Testis (tissue), 2 donors: ENCODE measurements at regions not wholly inside any gene's neighbourhood (a gene's known extent, or its start where the extent isn't known, plus 50 kb on each side); places are given as distances from the start of the nearest gene placed in this dataset.

Source experiments
- CTCF ChIP-seq, 3 experiments: fragments of 450-650 bp in 2 of 3; fragments of 200-600 bp in 1 of 3; sonication (generic) in 1 of 3; IDR thresholded peaks; one replicate each; pipeline ENCODE4 v1.5.1; 2016 to 2019; ENCODE audit warnings: antibody characterized with exemption in 3 of 3, mild to moderate bottlenecking in 2 of 3, moderate library complexity in 1 of 3
- POLR2A ChIP-seq: fragments of 450-650 bp; IDR thresholded peaks from one replicate; pipeline ENCODE4 v1.6.1; 2017; ENCODE audit warnings: antibody characterized with exemption, mild to moderate bottlenecking, moderate library complexity

GRCh38 chr4:24741910-24742309 is 53.5 kb upstream of the SOD3 start:
- TF ChIP-seq CTCF (IDR thresholded peaks at IDR 0.05) (no peak), POLR2A (no peak)
